ENCODE measurements at regions not wholly inside any gene's neighbourhood (a gene's known extent, or its start where the extent isn't known, plus 50 kb on each side); places are given as distances from the start of the nearest gene placed in this dataset.

- FAIRE-seq: no peak
- no peak for DNase-seq (ENCODE audit: insufficient read length)
Measured at GRCh38 chr10:3433988-3434387, 261.4 kb upstream of the PITRM1 start.

GRCh38 chr10:3433131-3433530, 260.5 kb upstream of the PITRM1 start:
- no peak for FAIRE-seq
- no peak for DNase-seq (ENCODE audit: insufficient read length)
- no peak for TF ChIP-seq POLR2AphosphoS5 (IDR thresholded peaks at IDR 0.05; ENCODE audit: low read depth, low read length)
- TF ChIP-seq TAF1 (IDR thresholded peaks at IDR 0.05; ENCODE audit: borderline replicate concordance, low read depth, low read length): no peak
- no peak for TF ChIP-seq POLR2A (IDR thresholded peaks at IDR 0.05; ENCODE audit: low read depth, low read length)

More at GRCh38 chr10:3433988-3434387, 261.4 kb upstream of the PITRM1 start:
- TF ChIP-seq POLR2A (IDR thresholded peaks at IDR 0.05; ENCODE audit: low read depth, low read length) (no peak), TAF1 (IDR thresholded peaks at IDR 0.05; ENCODE audit: borderline replicate concordance, low read depth, low read length) (no peak), POLR2AphosphoS5 (IDR thresholded peaks at IDR 0.05; ENCODE audit: low read depth, low read length) (no peak)

- no peak for DNase-seq (ENCODE audit: insufficient read length)
- TF ChIP-seq TAF1 (IDR thresholded peaks at IDR 0.05; ENCODE audit: borderline replicate concordance, low read depth, low read length) (no peak), POLR2A (IDR thresholded peaks at IDR 0.05; ENCODE audit: low read depth, low read length) (no peak), POLR2AphosphoS5 (IDR thresholded peaks at IDR 0.05; ENCODE audit: low read depth, low read length) (no peak)
- FAIRE-seq: no peak
Measured at GRCh38 chr10:3432081-3432825, 259.7 kb upstream of the PITRM1 start.

GRCh38 chr10:3430501-3430900, 257.9 kb upstream of the PITRM1 start:
- FAIRE-seq: no peak
- no peak for DNase-seq (ENCODE audit: insufficient read length)
- TF ChIP-seq POLR2A (IDR thresholded peaks at IDR 0.05; ENCODE audit: low read depth, low read length): no peak
- no peak for TF ChIP-seq TAF1 (IDR thresholded peaks at IDR 0.05; ENCODE audit: borderline replicate concordance, low read depth, low read length)
- TF ChIP-seq POLR2AphosphoS5 (IDR thresholded peaks at IDR 0.05; ENCODE audit: low read depth, low read length): no peak

GRCh38 chr10:3429676-3430075, 257.1 kb upstream of the PITRM1 start:
- TF ChIP-seq POLR2A (IDR thresholded peaks at IDR 0.05; ENCODE audit: low read depth, low read length): no peak
- TF ChIP-seq POLR2AphosphoS5 (IDR thresholded peaks at IDR 0.05; ENCODE audit: low read depth, low read length): no peak
- no peak for TF ChIP-seq TAF1 (IDR thresholded peaks at IDR 0.05; ENCODE audit: borderline replicate concordance, low read depth, low read length)
- FAIRE-seq (no peak), DNase-seq (ENCODE audit: insufficient read length) (no peak)

- no peak for TF ChIP-seq POLR2A (IDR thresholded peaks at IDR 0.05; ENCODE audit: low read depth, low read length)
- TF ChIP-seq TAF1 (IDR thresholded peaks at IDR 0.05; ENCODE audit: borderline replicate concordance, low read depth, low read length): no peak
- TF ChIP-seq POLR2AphosphoS5 (IDR thresholded peaks at IDR 0.05; ENCODE audit: low read depth, low read length): no peak
- FAIRE-seq: no peak
- DNase-seq (ENCODE audit: insufficient read length): no peak
Measured at GRCh38 chr10:3428826-3429225, 256.2 kb upstream of the PITRM1 start.

GRCh38 chr10:3427950-3428354, 255.4 kb upstream of the PITRM1 start:
- DNase-seq (ENCODE audit: insufficient read length) (no peak), FAIRE-seq (no peak)
- TF ChIP-seq TAF1 (IDR thresholded peaks at IDR 0.05; ENCODE audit: borderline replicate concordance, low read depth, low read length) (no peak), POLR2A (IDR thresholded peaks at IDR 0.05; ENCODE audit: low read depth, low read length) (no peak)

- TF ChIP-seq POLR2AphosphoS5 (IDR thresholded peaks at IDR 0.05; ENCODE audit: low read depth, low read length) (no peak), TAF1 (IDR thresholded peaks at IDR 0.05; ENCODE audit: borderline replicate concordance, low read depth, low read length) (no peak), POLR2A (IDR thresholded peaks at IDR 0.05; ENCODE audit: low read depth, low read length) (no peak)
- no peak for FAIRE-seq
- no peak for DNase-seq (ENCODE audit: insufficient read length)
Measured at GRCh38 chr10:3427347-3427746, 254.8 kb upstream of the PITRM1 start.

- FAIRE-seq: no peak
Measured at GRCh38 chr10:3426190-3426845, 253.7 kb upstream of the PITRM1 start.

GRCh38 chr10:3425716-3426115, 253.1 kb upstream of the PITRM1 start:
- DNase-seq (ENCODE audit: insufficient read length) (no peak), FAIRE-seq (no peak)
- no peak for TF ChIP-seq POLR2AphosphoS5 (IDR thresholded peaks at IDR 0.05; ENCODE audit: low read depth, low read length)
- TF ChIP-seq TAF1 (IDR thresholded peaks at IDR 0.05; ENCODE audit: borderline replicate concordance, low read depth, low read length): no peak
- no peak for TF ChIP-seq POLR2A (IDR thresholded peaks at IDR 0.05; ENCODE audit: low read depth, low read length)

More at GRCh38 chr10:3426190-3426845, 253.7 kb upstream of the PITRM1 start:
- no peak for DNase-seq (ENCODE audit: insufficient read length)
- TF ChIP-seq TAF1 (IDR thresholded peaks at IDR 0.05; ENCODE audit: borderline replicate concordance, low read depth, low read length): no peak
- no peak for TF ChIP-seq POLR2AphosphoS5 (IDR thresholded peaks at IDR 0.05; ENCODE audit: low read depth, low read length)
- TF ChIP-seq POLR2A (IDR thresholded peaks at IDR 0.05; ENCODE audit: low read depth, low read length): no peak

GRCh38 chr10:3425261-3425660, 252.7 kb upstream of the PITRM1 start:
- DNase-seq (ENCODE audit: insufficient read length): no peak
- TF ChIP-seq POLR2A (IDR thresholded peaks at IDR 0.05; ENCODE audit: low read depth, low read length): no peak
- TF ChIP-seq TAF1 (IDR thresholded peaks at IDR 0.05; ENCODE audit: borderline replicate concordance, low read depth, low read length): no peak
- no peak for TF ChIP-seq POLR2AphosphoS5 (IDR thresholded peaks at IDR 0.05; ENCODE audit: low read depth, low read length)
- no peak for FAIRE-seq

Measured in GM12892 (cell line).